ENCODE measurements at regions not wholly inside any gene's neighbourhood (a gene's known extent, or its start where the extent isn't known, plus 50 kb on each side); places are given as distances from the start of the nearest gene placed in this dataset.

GRCh38 chr10:78642269-78642816 is 426.4 kb upstream of the ZMIZ1 start:
- H3K36me3 Mint-ChIP-seq: no peaks in the 10 kb centered on the region
- H3K9me3 Mint-ChIP-seq: no peaks in the 10 kb centered on the region
- no peak overlapping the region for H3K27ac Mint-ChIP-seq
- no peaks in the 10 kb centered on the region for H3K4me1 Mint-ChIP-seq
- no peak overlapping the region for H3K4me3 Mint-ChIP-seq
- no peak for DNase-seq
- H3K27me3 Mint-ChIP-seq (ENCODE audit: low read depth in 3 of 3): peaks cover 0 to 3% (median 0%) of the 10 kb centered on the region in 3 donors

- no peaks in the 10 kb centered on the region for H3K36me3 Mint-ChIP-seq
- H3K4me3 Mint-ChIP-seq: no peak overlapping the region
- peaks cover 0 to 2% (median 0%) of the 10 kb centered on the region in 6 donors for H3K9me3 Mint-ChIP-seq
- peaks cover under 1 to 3% (median under 1%) of the 10 kb centered on the region in 3 donors for H3K27me3 Mint-ChIP-seq (ENCODE audit: low read depth in 3 of 3)
- H3K4me1 Mint-ChIP-seq: no peaks in the 10 kb centered on the region
- no peak overlapping the region for H3K27ac Mint-ChIP-seq
- DNase-seq: no peak
Observed at GRCh38 chr10:78643513-78643912, 425.3 kb upstream of the ZMIZ1 start.

- DNase-seq: no peak
- peaks cover 2 to 5% (median 4%) of the 10 kb centered on the region in 3 donors for H3K27me3 Mint-ChIP-seq (ENCODE audit: low read depth in 3 of 3)
- H3K4me3 Mint-ChIP-seq: no peak overlapping the region
- no peaks in the 10 kb centered on the region for H3K4me1 Mint-ChIP-seq
- no peak overlapping the region for H3K27ac Mint-ChIP-seq
- no peaks in the 10 kb centered on the region for H3K36me3 Mint-ChIP-seq
- peaks cover 0 to 2% (median 0%) of the 10 kb centered on the region in 6 donors for H3K9me3 Mint-ChIP-seq
Observed at GRCh38 chr10:78644550-78644949, 424.2 kb upstream of the ZMIZ1 start.

GRCh38 chr10:78645169-78645686 is 423.5 kb upstream of the ZMIZ1 start:
- Mint-ChIP-seq H3K27ac (no peak overlapping the region), H3K4me3 (no peak overlapping the region), H3K36me3 (no peaks in the 10 kb centered on the region), H3K27me3 (ENCODE audit: low read depth in 3 of 3) (peaks cover 3 to 5% (median 4%) of the 10 kb centered on the region in 3 donors), H3K4me1 (no peaks in the 10 kb centered on the region), H3K9me3 (peaks cover 0 to 2% (median 0%) of the 10 kb centered on the region in 6 donors)
- DNase-seq: no peak

GRCh38 chr10:78645975-78646374 is 422.8 kb upstream of the ZMIZ1 start:
- Mint-ChIP-seq H3K4me1 (no peaks in the 10 kb centered on the region), H3K27ac (no peak overlapping the region), H3K27me3 (ENCODE audit: low read depth in 3 of 3) (peaks cover 5 to 9% (median 6%) of the 10 kb centered on the region in 3 donors), H3K36me3 (no peaks in the 10 kb centered on the region), H3K4me3 (no peak overlapping the region), H3K9me3 (peaks cover 0 to 2% (median 0%) of the 10 kb centered on the region in 6 donors)
- DNase-seq: no peak

- H3K4me1 Mint-ChIP-seq: no peaks in the 10 kb centered on the region
- no peak overlapping the region for H3K4me3 Mint-ChIP-seq
- H3K27me3 Mint-ChIP-seq (ENCODE audit: low read depth in 3 of 3): peaks cover 5 to 13% (median 6%) of the 10 kb centered on the region in 3 donors
- no peak for DNase-seq
- no peak overlapping the region for H3K27ac Mint-ChIP-seq
- H3K36me3 Mint-ChIP-seq: no peaks in the 10 kb centered on the region
- peaks cover 0 to 2% (median 0%) of the 10 kb centered on the region in 6 donors for H3K9me3 Mint-ChIP-seq
Observed at GRCh38 chr10:78648256-78648860, 420.4 kb upstream of the ZMIZ1 start.

GRCh38 chr10:78649429-78649828 is 419.3 kb upstream of the ZMIZ1 start:
- Mint-ChIP-seq H3K9me3 (peaks cover 0 to 2% (median 0%) of the 10 kb centered on the region in 6 donors), H3K36me3 (no peaks in the 10 kb centered on the region), H3K27ac (no peak overlapping the region), H3K27me3 (ENCODE audit: low read depth in 3 of 3) (peaks cover 5 to 18% (median 8%) of the 10 kb centered on the region in 3 donors), H3K4me3 (no peak overlapping the region), H3K4me1 (no peaks in the 10 kb centered on the region)
- DNase-seq: no peak

- H3K4me1 Mint-ChIP-seq: no peaks in the 10 kb centered on the region
- peaks cover 0 to 2% (median 0%) of the 10 kb centered on the region in 6 donors for H3K9me3 Mint-ChIP-seq
- no peaks in the 10 kb centered on the region for H3K36me3 Mint-ChIP-seq
- H3K27me3 Mint-ChIP-seq (ENCODE audit: low read depth in 3 of 3): peaks cover 5 to 20% (median 8%) of the 10 kb centered on the region in 3 donors
- no peak for DNase-seq
- H3K27ac Mint-ChIP-seq: no peak overlapping the region
- H3K4me3 Mint-ChIP-seq: no peak overlapping the region
Observed at GRCh38 chr10:78650122-78650521, 418.6 kb upstream of the ZMIZ1 start.

- Mint-ChIP-seq H3K27me3 (ENCODE audit: low read depth in 3 of 3) (peaks cover 5 to 20% (median 8%) of the 10 kb centered on the region in 3 donors), H3K4me1 (no peaks in the 10 kb centered on the region), H3K4me3 (no peak overlapping the region), H3K36me3 (no peaks in the 10 kb centered on the region), H3K9me3 (peaks cover 0 to 2% (median 0%) of the 10 kb centered on the region in 6 donors), H3K27ac (no peak overlapping the region)
- no peak for DNase-seq
Observed at GRCh38 chr10:78651287-78651686, 417.5 kb upstream of the ZMIZ1 start.

GRCh38 chr10:78653555-78653954 is 415.2 kb upstream of the ZMIZ1 start:
- no peaks in the 10 kb centered on the region for H3K4me1 Mint-ChIP-seq
- no peak overlapping the region for H3K4me3 Mint-ChIP-seq
- no peaks in the 10 kb centered on the region for H3K9me3 Mint-ChIP-seq
- no peak overlapping the region for H3K27ac Mint-ChIP-seq
- H3K27me3 Mint-ChIP-seq (ENCODE audit: low read depth in 3 of 3): peaks cover 4 to 21% (median 8%) of the 10 kb centered on the region in 3 donors
- no peak for DNase-seq
- no peaks in the 10 kb centered on the region for H3K36me3 Mint-ChIP-seq

- Mint-ChIP-seq H3K4me3 (no peak overlapping the region), H3K36me3 (no peaks in the 10 kb centered on the region), H3K27me3 (ENCODE audit: low read depth in 3 of 3) (peaks cover 1 to 23% (median 5%) of the 10 kb centered on the region in 3 donors), H3K4me1 (no peaks in the 10 kb centered on the region), H3K9me3 (no peaks in the 10 kb centered on the region), H3K27ac (no peak overlapping the region)
- DNase-seq: no peak
Observed at GRCh38 chr10:78654047-78654590, 414.6 kb upstream of the ZMIZ1 start.

- H3K9me3 Mint-ChIP-seq: no peaks in the 10 kb centered on the region
- H3K27ac Mint-ChIP-seq: no peak overlapping the region
- H3K4me1 Mint-ChIP-seq: no peaks in the 10 kb centered on the region
- no peak overlapping the region for H3K4me3 Mint-ChIP-seq
- no peak for DNase-seq
- no peaks in the 10 kb centered on the region for H3K36me3 Mint-ChIP-seq
- peaks cover 0 to 13% (median 2%) of the 10 kb centered on the region in 3 donors for H3K27me3 Mint-ChIP-seq (ENCODE audit: low read depth in 3 of 3)
Observed at GRCh38 chr10:78655979-78656378, 412.8 kb upstream of the ZMIZ1 start.

GRCh38 chr10:78656417-78657162 is 412.2 kb upstream of the ZMIZ1 start:
- Mint-ChIP-seq H3K9me3 (no peaks in the 10 kb centered on the region), H3K27me3 (ENCODE audit: low read depth in 3 of 3) (peaks cover 0 to 11% (median 2%) of the 10 kb centered on the region in 3 donors), H3K4me3 (no peak overlapping the region), H3K4me1 (no peaks in the 10 kb centered on the region), H3K36me3 (no peaks in the 10 kb centered on the region), H3K27ac (no peak overlapping the region)
- DNase-seq: no peak
